ENCODE measurements at regions not wholly inside any gene's neighbourhood (a gene's known extent, or its start where the extent isn't known, plus 50 kb on each side); places are given as distances from the start of the nearest gene placed in this dataset.

- ChIA-PET CTCF (no interaction called here), POLR2A (no interaction called here)
- no peak for ATAC-seq
- in situ Hi-C loops (cut with HindIII; ENCODE audit: low pct_unique_long_range_greater_than_20kb, low sequenced_read_pairs) (no loop called here), intact Hi-C loops (cut with micrococcal nuclease; ENCODE audit: unreplicated experiment) (loop anchor here (10.0 kb wide), 1 partner anchor 531 kb away; no protein-coding TSS in a partner anchor)
- H3K27me3 ChIP-seq (ENCODE audit: control insufficient read depth, insufficient read depth, low read length), result no peaks in the 10 kb centered on the region
- no TSS peak for BruUV-seq (replicated peaks)
- no peaks in the 10 kb centered on the region for H3K9me3 ChIP-seq (ENCODE audit: control insufficient read depth, insufficient read depth, low read depth, low read length)
- H3K4me3 ChIP-seq (ENCODE audit: low read depth in 2 of 2, low read length in 2 of 2), result no peak overlapping the region
- H3K4me1 ChIP-seq (ENCODE audit: control insufficient read depth, insufficient read depth, low read length), result no peaks in the 10 kb centered on the region
- no peak overlapping the region for H3K27ac ChIP-seq (ENCODE audit: low read length)
- no peak for DNase-seq (ENCODE audit: low read depth, low spot score)
- H3K36me3 ChIP-seq (ENCODE audit: control insufficient read depth, insufficient read depth, low read length), result no peaks in the 10 kb centered on the region
- no peak for TF ChIP-seq SIN3A (IDR thresholded peaks at IDR 0.05; ENCODE audit: borderline replicate concordance, insufficient read depth, low read depth, low read length)
- TF ChIP-seq CTCF (IDR thresholded peaks at IDR 0.05), result no peak
- TF ChIP-seq REST (IDR thresholded peaks at IDR 0.05; ENCODE audit: insufficient read depth in 1 of 2, low read depth in 2 of 2, low read length in 1 of 2), result no peak
- no peak for TF ChIP-seq TCF7L2 (IDR thresholded peaks at IDR 0.05; ENCODE audit: low read depth, low read length)
- TF ChIP-seq POLR2AphosphoS5 (IDR thresholded peaks at IDR 0.05; ENCODE audit: low read depth, low read length), result no peak
These were observed 105.0 kb upstream of the PAQR3 start for GRCh38 chr4:79044141-79044659.

- ATAC-seq (no peak), DNase-seq (ENCODE audit: low read depth, low spot score) (no peak)
- intact Hi-C loops (cut with micrococcal nuclease; ENCODE audit: unreplicated experiment), result loop anchor here (10.0 kb wide), 1 partner anchor 532 kb away; no protein-coding TSS in a partner anchor
- Histone ChIP-seq H3K4me1 (ENCODE audit: control insufficient read depth, insufficient read depth, low read length) (no peaks in the 10 kb centered on the region), H3K27me3 (ENCODE audit: control insufficient read depth, insufficient read depth, low read length) (no peaks in the 10 kb centered on the region), H3K4me3 (ENCODE audit: low read depth in 2 of 2, low read length in 2 of 2) (no peak overlapping the region), H3K27ac (ENCODE audit: low read length) (no peak overlapping the region), H3K36me3 (ENCODE audit: control insufficient read depth, insufficient read depth, low read length) (no peaks in the 10 kb centered on the region), H3K9me3 (ENCODE audit: control insufficient read depth, insufficient read depth, low read depth, low read length) (no peaks in the 10 kb centered on the region)
- in situ Hi-C loops (cut with HindIII; ENCODE audit: low pct_unique_long_range_greater_than_20kb, low sequenced_read_pairs), result no loop called here
- ChIA-PET POLR2A (no interaction called here), CTCF (no interaction called here)
- TF ChIP-seq POLR2AphosphoS5 (IDR thresholded peaks at IDR 0.05; ENCODE audit: low read depth, low read length) (no peak), SIN3A (IDR thresholded peaks at IDR 0.05; ENCODE audit: borderline replicate concordance, insufficient read depth, low read depth, low read length) (no peak), TCF7L2 (IDR thresholded peaks at IDR 0.05; ENCODE audit: low read depth, low read length) (no peak), CTCF (IDR thresholded peaks at IDR 0.05) (no peak), REST (IDR thresholded peaks at IDR 0.05; ENCODE audit: insufficient read depth in 1 of 2, low read depth in 2 of 2, low read length in 1 of 2) (no peak)
- no TSS peak for BruUV-seq (replicated peaks)
These were observed 103.9 kb upstream of the PAQR3 start for GRCh38 chr4:79043138-79043537.

All from Panc1 (cell line).